Sciatic nerve (tissue), 2 donors: ENCODE measurements at regions not wholly inside any gene's neighbourhood (a gene's known extent, or its start where the extent isn't known, plus 50 kb on each side); places are given as distances from the start of the nearest gene placed in this dataset.
"Not testable (repeated sequence)": the region's sequence is repeated elsewhere in the genome, so short reads cannot be mapped to it uniquely, and the experiment has no call there.

Source experiments
- ATAC-seq: fragments of 200-7000 bp; cut with Tn5 transposase; one replicate; pipeline ENCODE4 v1.9.1; 2020; ENCODE audit warnings: mild to moderate bottlenecking, moderate library complexity
- DNase-seq: peaks from one replicate; pipeline ENCODE4 v3.0.0-alpha.2; 2020; ENCODE audit warnings: low spot score
- intact Hi-C: fragments of 100-400 bp; cut with DNase I; formaldehyde crosslinking; loops from one replicate; pipeline ENCODE4 v1.14.2; 2022
- donor health status: DM: no; HTN: no; CAD: no.
- donor health status: DM: no; HTN: no; CAD: no.

- intact Hi-C loops = no loop called here
- DNase-seq = no peak
- no peak for ATAC-seq
These were observed 135.7 kb downstream of the TLR4 start for GRCh38 chr9:117839862-117840261.

GRCh38 chr9:117851836-117852461 lies 147.7 kb downstream of the TLR4 start:
- DNase-seq, intact Hi-C loops, ATAC-seq: not testable (repeated sequence)

- intact Hi-C loops = no loop called here
- DNase-seq = no peak
- ATAC-seq = no peak
These were observed 154.4 kb downstream of the TLR4 start for GRCh38 chr9:117858561-117858960.

GRCh38 chr9:117860849-117861248 lies 156.6 kb downstream of the TLR4 start:
- peak; percentile 44 for ATAC-seq
- intact Hi-C loops = no loop called here

GRCh38 chr9:117864385-117865057 lies 160.3 kb downstream of the TLR4 start:
- DNase-seq (no peak), ATAC-seq (peak; percentile 53)
- intact Hi-C loops = no loop called here

More at GRCh38 chr9:117860849-117861248, 156.6 kb downstream of the TLR4 start:
- no peak for DNase-seq

GRCh38 chr9:117868594-117868993 lies 164.4 kb downstream of the TLR4 start:
- no peak for ATAC-seq
- DNase-seq = no peak
- intact Hi-C loops = no loop called here

GRCh38 chr9:117869287-117869686 lies 165.1 kb downstream of the TLR4 start:
- intact Hi-C loops = no loop called here
- ATAC-seq (no peak), DNase-seq (no peak)

- intact Hi-C loops = no loop called here
- ATAC-seq (no peak), DNase-seq (no peak)
These were observed 165.5 kb downstream of the TLR4 start for GRCh38 chr9:117869712-117870111.

- intact Hi-C loops = no loop called here
- ATAC-seq (no peak), DNase-seq (no peak)
These were observed 169.5 kb downstream of the TLR4 start for GRCh38 chr9:117873664-117874063.

GRCh38 chr9:117875886-117876285 lies 171.7 kb downstream of the TLR4 start:
- intact Hi-C loops = no loop called here
- DNase-seq (no peak), ATAC-seq (no peak)

- ATAC-seq = no peak
- intact Hi-C loops = no loop called here
These were observed 178.0 kb downstream of the TLR4 start for GRCh38 chr9:117882171-117882570.

GRCh38 chr9:117886616-117887015 lies 182.4 kb downstream of the TLR4 start:
- ATAC-seq (no peak), DNase-seq (no peak)
- intact Hi-C loops = no loop called here

More at GRCh38 chr9:117882171-117882570, 178.0 kb downstream of the TLR4 start:
- DNase-seq = no peak

- no peak for ATAC-seq
- intact Hi-C loops = no loop called here
- DNase-seq = no peak
These were observed 183.2 kb downstream of the TLR4 start for GRCh38 chr9:117887383-117887782.

GRCh38 chr9:117887941-117888340 lies 183.7 kb downstream of the TLR4 start:
- no peak for DNase-seq
- intact Hi-C loops = no loop called here

GRCh38 chr9:117903453-117903852 lies 199.2 kb downstream of the TLR4 start:
- ATAC-seq = no peak
- intact Hi-C loops = no loop called here
- DNase-seq = no peak

More at GRCh38 chr9:117887941-117888340, 183.7 kb downstream of the TLR4 start:
- ATAC-seq = no peak

- intact Hi-C loops = no loop called here
- ATAC-seq (no peak), DNase-seq (no peak)
These were observed 202.6 kb downstream of the TLR4 start for GRCh38 chr9:117906763-117907162.

GRCh38 chr9:117907420-117907819 lies 203.2 kb downstream of the TLR4 start:
- no peak for ATAC-seq
- DNase-seq = no peak
- intact Hi-C loops = no loop called here

- intact Hi-C loops = no loop called here
- ATAC-seq (no peak), DNase-seq (no peak)
These were observed 212.1 kb downstream of the TLR4 start for GRCh38 chr9:117916291-117916690.

- intact Hi-C loops = no loop called here
- ATAC-seq = no peak
- DNase-seq = no peak
These were observed 213.7 kb downstream of the TLR4 start for GRCh38 chr9:117917873-117918272.

GRCh38 chr9:117919538-117919937 lies 215.3 kb downstream of the TLR4 start:
- DNase-seq = no peak
- intact Hi-C loops = no loop called here
- no peak for ATAC-seq
